ENCODE measurements at regions not wholly inside any gene's neighbourhood (a gene's known extent, or its start where the extent isn't known, plus 50 kb on each side); places are given as distances from the start of the nearest gene placed in this dataset.

DNA sequence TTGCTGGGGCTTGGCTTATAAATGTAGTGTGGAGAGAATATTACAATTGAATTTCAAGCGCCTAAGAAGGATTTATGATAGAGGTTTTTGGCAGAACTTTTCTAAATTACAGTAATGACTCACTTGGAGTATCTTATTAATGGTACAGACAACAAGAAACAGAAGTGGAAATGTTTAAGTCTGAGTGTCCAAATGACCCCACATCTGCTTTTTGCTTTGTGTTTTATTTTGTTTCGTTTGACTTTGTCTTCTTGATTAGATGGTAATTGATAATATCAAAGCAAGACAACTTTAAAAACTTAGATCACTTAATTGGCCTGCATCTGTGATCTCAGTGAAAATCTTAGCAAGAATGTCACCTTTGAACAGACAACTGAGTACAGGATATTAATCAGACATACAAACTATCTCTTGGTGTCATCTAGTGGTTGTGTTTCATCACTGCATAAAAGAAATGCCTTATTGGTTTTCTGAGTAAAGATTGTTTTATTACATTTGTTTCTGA is 577.4 kb downstream of the ISL1 start:
- Histone ChIP-seq H3K79me2 (ENCODE audit: control insufficient read depth in 1 of 2, insufficient read depth in 2 of 2, low read length in 2 of 2) (no peaks in the 10 kb centered on the region), H2AK5ac (ENCODE audit: low read depth, low read length) (no peak overlapping the region), H3K9ac (replicated peaks in 1 of 4; ENCODE audit: extremely low read depth in 1 of 4, low read depth in 3 of 4, low read length in 3 of 4) (no peak overlapping the region), H3K27ac (ENCODE audit: low read depth, low read length) (no peak overlapping the region), H3K23me2 (ENCODE audit: low read depth, low read length) (no peaks in the 10 kb centered on the region), H2BK15ac (ENCODE audit: low read length) (no peak overlapping the region), H4K5ac (ENCODE audit: insufficient read length, low read depth, low read length) (no peak overlapping the region), H3K4me1 (replicated peaks in 1 of 4; ENCODE audit: control insufficient read depth in 3 of 4, insufficient read depth in 4 of 4, low read length in 3 of 4) (no peaks in the 10 kb centered on the region), H2BK20ac (ENCODE audit: low read length) (no peak overlapping the region), H4K91ac (replicated peaks; ENCODE audit: insufficient read length, low read length) (no peak overlapping the region), H2BK120ac (replicated peaks; ENCODE audit: low read depth, low read length) (no peak overlapping the region), H2AFZ (ENCODE audit: low read length) (no peak overlapping the region), H2BK12ac (ENCODE audit: low read depth, low read length) (no peak overlapping the region), H3K27me3 (replicated peaks in 1 of 4; ENCODE audit: control insufficient read depth in 3 of 4, extremely low read depth in 1 of 4, insufficient read depth in 3 of 4, low read length in 3 of 4) (no peaks in the 10 kb centered on the region), H3K36me3 (ENCODE audit: control insufficient read depth in 2 of 4, insufficient read depth in 4 of 4, low read length in 3 of 4) (no peaks in the 10 kb centered on the region), H2BK5ac (ENCODE audit: low read depth, low read length) (no peak overlapping the region), H3K56ac (replicated peaks; ENCODE audit: insufficient read length, low read depth, low read length) (no peak overlapping the region), H4K20me1 (replicated peaks in 1 of 2; ENCODE audit: control insufficient read depth in 1 of 2, insufficient read depth in 2 of 2, low read length in 2 of 2) (no peaks in the 10 kb centered on the region), H3K9me3 (ENCODE audit: insufficient read depth in 2 of 2, low read depth in 1 of 2, low read length in 1 of 2) (no peaks in the 10 kb centered on the region), H3K79me1 (ENCODE audit: low read depth, low read length) (no peaks in the 10 kb centered on the region), H3K4me2 (ENCODE audit: insufficient read depth in 1 of 2, low read depth in 2 of 2, low read length in 2 of 2) (no peak overlapping the region), H3K4me3 (ENCODE audit: extremely low read depth in 1 of 4, insufficient read depth in 2 of 4, low read depth in 3 of 4, low read length in 4 of 4) (no peak overlapping the region), H4K8ac (ENCODE audit: extremely low read depth, insufficient read depth, low read length) (no peak overlapping the region), H3K23ac (ENCODE audit: insufficient read length) (no peak overlapping the region), H3K4ac (replicated peaks; ENCODE audit: insufficient read length, low read depth, low read length) (no peak overlapping the region), H3K18ac (ENCODE audit: extremely low read depth, low read length) (no peak overlapping the region), H3K14ac (ENCODE audit: insufficient read length) (no peak overlapping the region)
- ChIA-PET POLR2A (ENCODE audit: partially characterized antibody) (no interaction called here), CTCF (ENCODE audit: partially characterized antibody) (interaction anchor here (0.6 kb wide), 1 partner anchor 23 kb away, joined by 3 read pairs; no protein-coding TSS in a partner anchor)
- FAIRE-seq: peak; percentile 19
- WGBS, 2 experiments (ENCODE audit: extremely low coverage in 1 of 2, insufficient coverage in 1 of 2, insufficient read length in 1 of 2, insufficient replicate concordance in 2 of 2, low coverage in 1 of 2, low lambda C conversion rate in 2 of 2, missing lambda C conversion rate in 1 of 2): 78% methylated on average over 2 of the region's 2 CpGs; no CpG with 5 or more reads in 1 of the 2 experiments
- TF ChIP-seq RAD21 (IDR thresholded peaks at IDR 0.05 in 1 of 2, conservative IDR thresholded peaks at IDR 0.05 in 1 of 2; ENCODE audit: low read depth in 2 of 2, low read length in 2 of 2) (peak; percentile 73 to 77), CEBPB (IDR thresholded peaks at IDR 0.05; ENCODE audit: low read depth, low read length) (no peak)
- TF ChIP-seq, protein P1, sequence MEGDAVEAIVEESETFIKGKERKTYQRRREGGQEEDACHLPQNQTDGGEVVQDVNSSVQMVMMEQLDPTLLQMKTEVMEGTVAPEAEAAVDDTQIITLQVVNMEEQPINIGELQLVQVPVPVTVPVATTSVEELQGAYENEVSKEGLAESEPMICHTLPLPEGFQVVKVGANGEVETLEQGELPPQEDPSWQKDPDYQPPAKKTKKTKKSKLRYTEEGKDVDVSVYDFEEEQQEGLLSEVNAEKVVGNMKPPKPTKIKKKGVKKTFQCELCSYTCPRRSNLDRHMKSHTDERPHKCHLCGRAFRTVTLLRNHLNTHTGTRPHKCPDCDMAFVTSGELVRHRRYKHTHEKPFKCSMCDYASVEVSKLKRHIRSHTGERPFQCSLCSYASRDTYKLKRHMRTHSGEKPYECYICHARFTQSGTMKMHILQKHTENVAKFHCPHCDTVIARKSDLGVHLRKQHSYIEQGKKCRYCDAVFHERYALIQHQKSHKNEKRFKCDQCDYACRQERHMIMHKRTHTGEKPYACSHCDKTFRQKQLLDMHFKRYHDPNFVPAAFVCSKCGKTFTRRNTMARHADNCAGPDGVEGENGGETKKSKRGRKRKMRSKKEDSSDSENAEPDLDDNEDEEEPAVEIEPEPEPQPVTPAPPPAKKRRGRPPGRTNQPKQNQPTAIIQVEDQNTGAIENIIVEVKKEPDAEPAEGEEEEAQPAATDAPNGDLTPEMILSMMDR (IDR thresholded peaks at IDR 0.05; ENCODE audit: control extremely low read depth in 1 of 3, insufficient read depth in 1 of 3, low read depth in 1 of 3, low read length in 3 of 3): peak in 2 of 3 experiments; percentile 21 to 51; a peak in 2 of 4 replicates
- DNase-seq (ENCODE audit: low read depth in 1 of 2, low spot score in 2 of 2): no peak
